ENCODE measurements at regions not wholly inside any gene's neighbourhood (a gene's known extent, or its start where the extent isn't known, plus 50 kb on each side); places are given as distances from the start of the nearest gene placed in this dataset.

- no peak for DNase-seq
Observed at GRCh38 chr11:42054351-42054900, 595.0 kb upstream of the LRRC4C start.

DNA sequence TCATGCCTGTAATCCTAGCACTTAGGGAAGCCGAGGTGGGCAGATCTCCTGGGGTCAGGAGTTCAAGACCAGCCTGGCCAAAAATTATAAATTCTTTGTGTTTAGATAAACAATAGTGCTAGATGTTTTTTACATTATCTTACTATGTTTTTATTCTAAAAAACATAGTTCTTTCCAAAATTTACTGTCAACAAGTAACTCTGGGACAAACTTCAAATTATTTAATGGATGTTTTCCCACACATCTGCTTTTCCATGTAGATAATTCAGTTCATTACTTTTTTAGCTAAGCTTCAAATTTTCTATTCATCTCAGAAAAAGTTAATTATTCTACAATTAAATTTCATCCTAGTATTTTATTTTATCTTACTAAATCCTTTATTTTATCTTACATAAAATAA is 596.2 kb upstream of the LRRC4C start:
- DNase-seq: no peak

DNA sequence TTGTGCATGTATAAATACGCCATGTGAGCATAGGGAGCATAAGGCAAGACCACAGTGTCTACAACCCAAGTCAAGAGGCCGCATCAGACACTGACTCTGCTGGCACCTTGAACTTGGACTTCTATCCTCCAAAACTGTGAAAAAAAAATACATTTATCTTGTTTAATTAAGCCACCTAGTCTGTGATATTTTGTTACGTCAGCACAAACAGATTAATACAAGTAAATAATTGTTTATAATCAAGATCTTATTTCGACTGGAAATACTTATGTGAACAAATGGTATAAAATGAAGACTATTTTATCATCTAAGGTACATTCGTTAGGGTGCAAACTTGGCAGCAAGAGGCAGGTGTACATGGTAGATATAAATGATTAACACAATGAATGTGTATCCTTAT is 599.3 kb upstream of the LRRC4C start:
- DNase-seq: no peak

DNA sequence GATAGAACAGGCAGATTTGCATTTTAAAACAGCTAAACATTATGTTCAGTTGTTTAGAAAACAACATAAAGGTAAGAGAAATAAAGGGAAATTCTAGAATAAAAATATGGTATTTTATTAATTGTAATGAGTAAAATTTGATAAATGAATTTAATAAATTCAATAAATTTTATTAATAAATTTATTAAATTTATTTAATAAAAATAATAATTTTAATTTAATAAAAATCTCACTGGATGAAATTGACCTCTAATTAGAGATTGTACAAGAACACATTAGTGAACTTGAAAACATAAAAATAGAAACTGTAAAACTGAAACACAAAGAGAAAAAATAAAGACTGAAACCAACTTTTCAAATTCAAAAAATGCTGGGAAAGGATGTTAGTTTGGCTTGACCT is 605.7 kb upstream of the LRRC4C start:
- no peak for DNase-seq

DNA sequence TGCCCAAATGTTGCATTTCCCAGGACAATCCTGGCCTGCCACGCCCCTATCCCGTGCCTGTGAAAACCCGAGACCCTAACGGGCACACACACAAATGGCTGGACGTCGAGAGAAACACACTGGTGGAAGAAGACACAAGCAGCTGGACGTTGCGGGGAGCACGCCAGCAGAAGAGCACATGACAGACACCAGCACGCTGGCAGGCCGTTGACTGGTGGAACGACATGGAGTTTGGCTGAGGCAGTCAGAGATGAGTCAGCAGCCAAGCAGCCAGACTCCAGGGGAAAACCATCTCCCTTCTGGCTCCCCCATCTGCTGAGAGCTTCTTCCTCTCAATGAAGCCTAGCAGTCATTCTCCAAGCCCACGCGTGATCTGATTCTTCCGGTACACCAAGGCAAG is 606.7 kb upstream of the LRRC4C start:
- DNase-seq: no peak

GRCh38 chr11:42074306-42074705 is 614.9 kb upstream of the LRRC4C start:
- no peak for DNase-seq

DNA sequence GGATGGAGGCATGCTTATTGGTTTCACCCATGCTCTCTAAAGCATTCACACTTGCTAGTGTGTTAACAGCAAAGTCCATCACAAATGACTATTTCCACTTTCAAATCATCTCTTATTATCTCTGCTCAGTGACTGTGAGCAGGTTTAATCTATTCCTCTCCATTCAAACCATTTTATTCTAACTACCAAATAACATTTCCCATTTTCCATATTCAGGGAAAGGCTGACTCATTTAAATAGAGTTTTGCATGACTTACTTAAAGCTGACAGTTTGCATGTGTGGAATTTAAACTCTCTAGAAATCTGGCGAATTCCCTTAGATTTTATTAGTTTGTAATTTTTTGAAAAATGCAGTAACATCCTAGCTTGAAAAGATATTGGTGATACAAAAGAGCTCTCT is 615.7 kb upstream of the LRRC4C start:
- no peak for DNase-seq

DNA sequence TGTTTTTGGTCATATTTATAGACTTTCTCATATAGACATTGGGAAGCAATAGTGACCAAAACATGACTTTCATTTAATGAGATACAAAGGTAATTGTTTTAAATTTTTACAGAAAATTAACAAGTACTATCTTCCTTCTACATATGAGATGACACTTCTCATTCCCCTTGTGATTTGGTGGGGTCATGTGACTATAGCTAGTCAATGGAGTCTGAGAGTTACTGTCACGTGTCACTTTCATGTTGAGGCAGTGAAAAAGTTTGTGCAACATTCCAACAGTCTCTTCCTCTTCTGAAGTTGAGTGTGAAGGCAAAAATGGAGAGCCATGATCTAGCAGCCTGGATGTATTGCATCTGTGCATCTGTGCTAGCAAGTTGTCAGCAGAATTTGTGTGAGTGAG is 618.3 kb upstream of the LRRC4C start:
- no peak for DNase-seq

GRCh38 chr11:42085736-42086135 is 626.3 kb upstream of the LRRC4C start:
- no peak for DNase-seq

DNA sequence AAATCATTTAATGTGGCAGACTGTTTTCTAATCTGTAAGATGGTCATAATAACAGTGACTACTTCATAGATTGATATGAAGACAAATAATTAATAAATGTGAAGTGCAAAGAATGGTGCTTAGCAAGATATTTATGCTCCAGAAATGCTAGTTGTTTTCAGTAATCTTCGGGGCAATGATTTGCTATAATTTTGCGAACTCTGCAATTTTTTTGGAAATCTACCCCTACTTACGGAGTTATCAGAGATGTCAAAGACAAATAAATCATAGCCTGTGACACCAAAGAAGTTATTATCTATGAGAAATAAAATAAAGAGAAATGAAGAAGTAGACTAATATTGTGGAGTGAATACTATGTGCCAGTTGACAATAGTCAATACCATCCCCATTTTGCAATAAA is 634.1 kb upstream of the LRRC4C start:
- DNase-seq: no peak

GRCh38 chr11:42098075-42098474 is 638.6 kb upstream of the LRRC4C start:
- DNase-seq: no peak

DNA sequence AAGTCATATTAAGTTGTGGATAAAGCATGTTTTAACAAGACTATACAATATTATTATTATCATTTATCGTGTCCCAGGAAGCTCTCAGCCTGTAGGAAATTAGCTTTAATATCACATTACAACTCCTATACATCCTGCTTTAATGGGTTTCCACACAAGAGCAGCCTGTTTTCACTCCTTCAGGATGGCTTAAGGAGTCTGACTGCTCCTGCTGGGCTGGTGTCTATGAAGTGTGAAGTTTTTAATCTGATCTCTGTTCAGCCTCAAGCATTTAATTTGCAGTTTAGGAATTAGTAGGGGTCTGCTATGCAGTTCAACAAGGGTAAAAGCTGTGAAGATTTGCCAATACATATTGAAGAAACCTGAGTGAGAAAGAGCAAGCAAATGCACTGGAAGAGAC is 653.4 kb upstream of the LRRC4C start:
- no peak for DNase-seq

DNA sequence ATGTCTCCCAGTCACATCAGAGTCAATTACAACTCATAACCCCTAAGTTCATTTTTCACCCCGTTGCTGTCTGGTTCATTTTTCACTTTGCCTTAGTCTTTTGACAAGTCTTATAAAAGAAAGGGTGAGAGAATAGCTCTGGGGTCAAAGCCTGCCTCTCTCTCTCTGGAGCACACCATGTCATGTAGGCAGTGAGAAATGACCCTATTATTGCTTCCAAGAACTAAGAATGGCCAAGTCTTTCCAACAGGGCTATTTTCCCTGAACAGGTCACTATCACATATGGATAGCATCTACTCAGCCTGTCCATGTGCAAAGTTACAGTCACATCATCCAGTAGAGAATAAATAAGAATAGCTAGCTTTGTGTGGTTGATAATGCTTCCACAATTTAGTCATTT is 655.5 kb upstream of the LRRC4C start:
- DNase-seq: no peak

DNA sequence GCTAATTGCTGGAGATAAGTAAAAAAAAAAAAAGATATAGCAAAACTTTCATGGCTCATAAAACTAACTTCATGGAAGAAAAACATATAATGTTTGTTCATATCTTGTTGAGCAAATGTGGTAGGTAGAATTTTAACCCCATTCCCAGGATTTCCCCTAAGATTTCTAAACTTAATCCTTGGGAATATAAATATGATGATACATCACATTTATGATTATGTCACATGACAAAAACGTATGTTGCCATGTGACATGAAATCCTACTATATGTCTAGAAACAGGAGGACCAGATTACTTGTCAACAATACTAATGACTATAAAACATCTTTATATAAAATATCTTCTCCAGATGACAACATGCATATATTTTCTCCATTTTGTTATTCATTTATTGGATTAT is 679.0 kb upstream of the LRRC4C start:
- no peak for DNase-seq

DNA sequence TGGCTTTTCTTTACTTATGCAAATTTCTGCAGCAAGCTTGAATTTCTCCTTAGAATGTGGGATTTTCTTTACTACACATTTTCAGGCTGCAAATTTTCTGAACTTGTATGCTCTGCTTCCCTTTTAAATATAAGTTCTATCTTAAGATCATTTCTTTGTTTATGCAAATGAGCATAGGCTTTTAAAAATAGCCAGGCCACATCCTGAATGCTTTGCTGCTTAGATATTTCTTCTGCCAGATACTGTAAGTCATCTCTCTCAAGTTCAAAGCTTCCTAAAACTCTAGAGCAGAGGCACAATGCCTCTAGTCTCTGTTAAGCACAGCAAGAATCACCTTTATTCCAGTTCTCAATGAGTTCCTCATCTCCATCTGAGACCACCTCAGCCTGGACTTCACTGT is 685.9 kb upstream of the LRRC4C start:
- no peak for DNase-seq

DNA sequence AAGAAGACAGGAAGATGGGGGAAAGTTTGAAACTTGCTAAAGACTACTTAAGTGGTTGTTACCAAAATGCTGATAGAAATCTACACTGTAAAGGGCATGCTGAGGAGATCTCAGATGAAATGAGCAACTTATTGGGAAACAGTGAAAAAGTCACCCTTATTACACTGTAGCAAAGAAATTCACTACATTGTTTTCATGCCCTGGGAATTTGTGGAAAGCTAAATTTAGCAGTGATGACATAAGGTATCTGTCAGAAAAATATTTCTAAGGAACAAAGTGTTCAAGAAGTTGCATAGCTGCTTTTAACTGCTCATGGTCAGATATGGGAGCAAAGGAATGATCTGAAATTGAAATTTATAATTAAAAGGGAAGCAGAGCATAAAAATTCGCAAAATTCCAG is 702.4 kb upstream of the LRRC4C start:
- DNase-seq: no peak

- no peak for DNase-seq
Observed at GRCh38 chr11:42169191-42169590, 709.7 kb upstream of the LRRC4C start.

GRCh38 chr11:42170601-42171000 is 711.1 kb upstream of the LRRC4C start:
- DNase-seq: no peak

GRCh38 chr11:42171046-42171445 is 711.6 kb upstream of the LRRC4C start:
- no peak for DNase-seq

- DNase-seq: no peak
Observed at GRCh38 chr11:42172441-42172840, 713.0 kb upstream of the LRRC4C start.

DNA sequence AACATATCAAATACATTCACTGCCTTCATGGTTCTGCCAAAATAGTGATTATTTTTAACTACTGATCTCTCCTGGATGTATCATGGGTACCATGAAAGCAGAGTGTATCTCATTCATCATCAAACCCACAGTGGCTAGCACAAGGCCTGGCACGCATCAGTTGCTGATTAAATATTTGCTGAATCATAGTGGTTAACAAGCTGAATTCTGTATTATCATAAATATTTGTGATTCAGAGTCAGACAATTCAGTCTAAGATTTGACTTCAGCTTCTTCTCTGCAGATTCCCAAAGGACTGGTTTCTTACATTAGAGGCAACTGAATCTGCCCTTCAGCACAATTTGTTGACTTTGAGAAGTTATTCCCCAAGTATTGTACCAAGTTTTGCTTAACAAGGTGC is 715.8 kb upstream of the LRRC4C start:
- no peak for DNase-seq

DNA sequence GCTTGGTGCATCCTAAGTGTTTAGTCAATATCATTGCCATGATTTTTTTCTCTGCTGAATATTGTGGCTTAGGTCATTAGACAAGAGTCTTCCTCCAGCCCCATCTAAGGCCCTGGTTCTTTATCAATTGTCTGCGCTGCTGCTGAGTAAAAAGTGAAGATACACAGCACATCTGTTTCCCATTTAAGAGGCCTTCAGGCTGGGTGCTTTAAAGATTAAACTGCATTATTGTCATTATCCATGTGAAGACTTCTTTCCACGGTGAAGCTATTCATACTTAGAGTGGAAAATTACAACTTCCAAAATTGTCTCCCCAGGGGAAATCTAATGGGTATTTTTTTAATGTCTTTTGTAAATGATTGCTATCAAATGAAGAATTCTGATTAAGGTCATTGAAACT is 719.8 kb upstream of the LRRC4C start:
- no peak for DNase-seq

- no peak for DNase-seq
Observed at GRCh38 chr11:42195289-42196013, 736.0 kb upstream of the LRRC4C start.

GRCh38 chr11:42200311-42200710 is 740.9 kb upstream of the LRRC4C start:
- DNase-seq: no peak

DNA sequence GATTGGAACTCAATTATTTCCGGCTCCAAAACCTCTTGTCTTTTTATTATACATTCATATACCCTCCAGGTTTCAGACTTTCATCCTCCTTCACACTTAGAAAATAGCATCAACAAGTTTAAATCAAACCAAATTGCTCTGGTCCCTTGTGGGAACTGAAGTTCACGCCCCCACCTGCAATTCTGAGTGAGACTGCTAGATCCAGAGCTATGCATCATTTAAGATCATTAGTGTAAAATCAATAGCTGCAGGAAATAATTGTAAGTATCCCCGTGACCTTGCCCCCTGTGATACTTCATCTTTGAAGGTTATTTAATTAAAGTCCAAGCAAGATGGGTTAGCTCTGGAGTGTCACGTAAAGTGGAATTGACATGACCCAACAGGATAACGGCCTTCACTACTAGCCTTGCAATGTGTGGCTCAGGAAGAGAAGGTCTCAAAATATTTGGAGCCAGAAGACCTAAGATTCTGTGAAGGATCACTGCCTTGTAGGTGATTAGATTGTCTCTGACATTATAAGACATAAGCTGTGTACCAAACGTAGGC is 742.2 kb upstream of the LRRC4C start:
- no peak for DNase-seq

All from NCI-H1694 treated with DMSO at 0.1 percent for 48 hours (cell line).